Esophagus muscularis mucosa (tissue), 4 donors: ENCODE measurements at regions not wholly inside any gene's neighbourhood (a gene's known extent, or its start where the extent isn't known, plus 50 kb on each side); places are given as distances from the start of the nearest gene placed in this dataset.

Source experiments
- EP300 ChIP-seq: sonication (generic); formaldehyde crosslinking; IDR thresholded peaks from one replicate; pipeline ENCODE4 v1.6.1; 2017; ENCODE audit warnings: antibody characterized with exemption
- POLR2A ChIP-seq: fragments of 450-650 bp; IDR thresholded peaks from one replicate; pipeline ENCODE4 v1.6.1; 2017; ENCODE audit warnings: antibody characterized with exemption, moderate library complexity, mild to moderate bottlenecking, low read depth
- POLR2AphosphoS5 ChIP-seq, 2 donors: sonication (generic); formaldehyde crosslinking; IDR thresholded peaks; one replicate each; pipeline ENCODE4 v1.6.1; 2017; ENCODE audit warnings: antibody characterized with exemption in 2 of 2
- TF ChIP-seq, protein P1 (sequence below), 3 experiments: fragments of 200-600 bp in 2 of 3; fragments of 450-650 bp in 1 of 3; sonication (generic) in 2 of 3; IDR thresholded peaks; one replicate each; pipeline ENCODE4 v1.5.1; 2017 to 2019; ENCODE audit warnings: antibody characterized with exemption in 3 of 3, mild to moderate bottlenecking in 2 of 3, moderate library complexity in 1 of 3

DNA sequence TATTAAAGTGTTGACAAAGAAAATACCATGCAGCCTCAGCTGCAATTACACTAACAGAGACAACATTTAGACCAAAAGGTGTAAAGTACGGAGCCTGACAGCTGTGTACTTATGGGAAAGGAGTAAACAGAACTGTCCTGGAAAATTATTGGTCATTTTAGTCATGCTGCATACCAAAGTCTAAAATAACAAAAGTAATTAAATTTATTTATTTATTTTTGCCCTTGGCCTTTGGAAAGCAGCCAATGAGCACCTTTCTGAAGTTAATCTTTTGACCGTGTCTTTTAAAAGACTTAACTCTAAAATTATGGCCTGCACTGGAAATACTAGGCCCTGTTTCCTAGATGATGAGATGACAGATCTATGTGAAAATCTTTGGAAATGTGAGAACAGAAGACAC, 597.6 kb downstream of the NXPH1 start:
- TF ChIP-seq, protein P1, sequence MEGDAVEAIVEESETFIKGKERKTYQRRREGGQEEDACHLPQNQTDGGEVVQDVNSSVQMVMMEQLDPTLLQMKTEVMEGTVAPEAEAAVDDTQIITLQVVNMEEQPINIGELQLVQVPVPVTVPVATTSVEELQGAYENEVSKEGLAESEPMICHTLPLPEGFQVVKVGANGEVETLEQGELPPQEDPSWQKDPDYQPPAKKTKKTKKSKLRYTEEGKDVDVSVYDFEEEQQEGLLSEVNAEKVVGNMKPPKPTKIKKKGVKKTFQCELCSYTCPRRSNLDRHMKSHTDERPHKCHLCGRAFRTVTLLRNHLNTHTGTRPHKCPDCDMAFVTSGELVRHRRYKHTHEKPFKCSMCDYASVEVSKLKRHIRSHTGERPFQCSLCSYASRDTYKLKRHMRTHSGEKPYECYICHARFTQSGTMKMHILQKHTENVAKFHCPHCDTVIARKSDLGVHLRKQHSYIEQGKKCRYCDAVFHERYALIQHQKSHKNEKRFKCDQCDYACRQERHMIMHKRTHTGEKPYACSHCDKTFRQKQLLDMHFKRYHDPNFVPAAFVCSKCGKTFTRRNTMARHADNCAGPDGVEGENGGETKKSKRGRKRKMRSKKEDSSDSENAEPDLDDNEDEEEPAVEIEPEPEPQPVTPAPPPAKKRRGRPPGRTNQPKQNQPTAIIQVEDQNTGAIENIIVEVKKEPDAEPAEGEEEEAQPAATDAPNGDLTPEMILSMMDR (IDR thresholded peaks at IDR 0.05): no peak
- TF ChIP-seq POLR2A (no peak), POLR2AphosphoS5 (IDR thresholded peaks at IDR 0.05) (no peak), EP300 (no peak)
